ENCODE measurements at regions not wholly inside any gene's neighbourhood (a gene's known extent, or its start where the extent isn't known, plus 50 kb on each side); places are given as distances from the start of the nearest gene placed in this dataset.
"Not testable (repeated sequence)": the region's sequence is repeated elsewhere in the genome, so short reads cannot be mapped to it uniquely, and the experiment has no call there.

- no peak for DNase-seq (ENCODE audit: low spot score)
Observed at GRCh38 chr12:33026791-33027190, 130.2 kb upstream of the PKP2 start.

- DNase-seq (ENCODE audit: low spot score): not testable (repeated sequence)
Observed at GRCh38 chr12:33022724-33023123, 126.1 kb upstream of the PKP2 start.

GRCh38 chr12:33017029-33017428 is 120.5 kb upstream of the PKP2 start:
- not testable (repeated sequence) for DNase-seq (ENCODE audit: low spot score)

GRCh38 chr12:33012226-33012625 is 115.6 kb upstream of the PKP2 start:
- DNase-seq (ENCODE audit: low spot score): no peak

GRCh38 chr12:33006106-33006505 is 109.5 kb upstream of the PKP2 start:
- no peak for DNase-seq (ENCODE audit: low spot score)

- no peak for DNase-seq (ENCODE audit: low spot score)
Observed at GRCh38 chr12:33000016-33000415, 103.4 kb upstream of the PKP2 start.

- DNase-seq (ENCODE audit: low spot score): no peak
Observed at GRCh38 chr12:32997471-32997870, 100.9 kb upstream of the PKP2 start.

GRCh38 chr12:32995623-32996022 is 99.0 kb upstream of the PKP2 start:
- DNase-seq (ENCODE audit: low spot score): no peak

GRCh38 chr12:32993404-32993803 is 96.8 kb upstream of the PKP2 start:
- no peak for DNase-seq (ENCODE audit: low spot score)

- no peak for DNase-seq (ENCODE audit: low spot score)
Observed at GRCh38 chr12:32989705-32990104, 93.1 kb upstream of the PKP2 start.

GRCh38 chr12:32988982-32989381 is 92.4 kb upstream of the PKP2 start:
- no peak for DNase-seq (ENCODE audit: low spot score)

GRCh38 chr12:32987512-32987911 is 90.9 kb upstream of the PKP2 start:
- DNase-seq (ENCODE audit: low spot score): no peak

- no peak for DNase-seq (ENCODE audit: low spot score)
Observed at GRCh38 chr12:32983968-32984367, 87.4 kb upstream of the PKP2 start.

- DNase-seq (ENCODE audit: low spot score): no peak
Observed at GRCh38 chr12:32983332-32983731, 86.8 kb upstream of the PKP2 start.

- DNase-seq (ENCODE audit: low spot score): no peak
Observed at GRCh38 chr12:32981139-32981538, 84.6 kb upstream of the PKP2 start.

- no peak for DNase-seq (ENCODE audit: low spot score)
Observed at GRCh38 chr12:32975122-32975521, 78.5 kb upstream of the PKP2 start.

GRCh38 chr12:32970465-32971110 is 74.0 kb upstream of the PKP2 start:
- no peak for DNase-seq (ENCODE audit: low spot score)

- no peak for DNase-seq (ENCODE audit: low spot score)
Observed at GRCh38 chr12:32964981-32965585, 68.5 kb upstream of the PKP2 start.

GRCh38 chr12:32956418-32956817 is 59.8 kb upstream of the PKP2 start:
- DNase-seq (ENCODE audit: low spot score): not testable (repeated sequence)

- no peak for DNase-seq (ENCODE audit: low spot score)
Observed at GRCh38 chr12:32952681-32953080, 56.1 kb upstream of the PKP2 start.

- no peak for DNase-seq (ENCODE audit: low spot score)
Observed at GRCh38 chr12:32949815-32950214, 53.2 kb upstream of the PKP2 start.

- peak; percentile 16 for DNase-seq (ENCODE audit: low spot score)
Observed at GRCh38 chr12:32947206-32948067, 50.9 kb upstream of the PKP2 start.

- no peak for DNase-seq (ENCODE audit: low spot score)
Observed at GRCh38 chr12:32946504-32947131, 50.0 kb upstream of the PKP2 start.

All from cerebellar cortex (tissue), 1 donor.